GM12878 (cell line): ENCODE measurements at regions not wholly inside any gene's neighbourhood (a gene's known extent, or its start where the extent isn't known, plus 50 kb on each side); places are given as distances from the start of the nearest gene placed in this dataset.
"Not testable (repeated sequence)": the region's sequence is repeated elsewhere in the genome, so short reads cannot be mapped to it uniquely, and the experiment has no call there.

ENCODE experiments used
- ATAC-seq: fragments of 200-7000 bp; cut with Tn5 transposase; 3 replicates; pipeline ENCODE4 v1.9.1; 2020; ENCODE audit warnings: mild to moderate bottlenecking, moderate library complexity
- BruUV-seq: library from RNA; stranded (reverse); fragments of 400-500 nt; replicated peaks from 2 replicates; lab custom pipeline; 2021; lab: Mats Ljungman, UMichigan
- CTCF ChIA-PET: fragments of 300-600 bp; sonication (Branson Sonifier 250); formaldehyde crosslinking; extraction: SDS; loops from one replicate; lab custom pipeline; 2021; ENCODE audit warnings: inconsistent platforms; lab: Yijun Ruan, JAX
- POLR2A ChIA-PET: fragments of 350-600 bp; formaldehyde crosslinking; extraction: SDS; loops from one replicate; lab custom pipeline; 2021; ENCODE audit warnings: inconsistent platforms; lab: Charles Lee
- RAD21 ChIA-PET: fragments of 300-600 bp; sonication (Branson Sonifier 250); formaldehyde crosslinking; loops from one replicate; lab custom pipeline; 2023; ENCODE audit warnings: antibody characterized with exemption; ENCODE audit not compliant: unreplicated experiment; lab: Charles Lee
- SMC1A ChIA-PET: fragments of 300-600 bp; sonication (Branson Sonifier 250); formaldehyde crosslinking; loops from one replicate; lab custom pipeline; 2023; ENCODE audit not compliant: unreplicated experiment, uncharacterized antibody; lab: Charles Lee
- DNase-seq: peaks from one replicate; pipeline ENCODE4 v3.0.0-alpha.2; 2011; ENCODE audit warnings: low read depth, low spot score
- FAIRE-seq: peaks from 3 replicates; lab custom pipeline; 2011; peaks lifted over from hg19 to GRCh38; lab: Jason Lieb, UNC
- H2AFZ ChIP-seq: 2 replicates; pipeline ENCODE4 v1.6.0; 2011; ENCODE audit warnings: low read depth, low read length, control low read depth; ENCODE audit not compliant: control insufficient read depth
- H3K27ac ChIP-seq: 2 replicates; pipeline ENCODE4 v1.5.1; 2011; ENCODE audit warnings: control low read depth; ENCODE audit not compliant: control insufficient read depth, insufficient read depth
- H3K27me3 ChIP-seq, 2 experiments: replicated peaks in 1 of 2; 2 replicates each; pipeline versions ENCODE4 v1.6.0 to v1.6.1; 2011; ENCODE audit warnings: low read length in 1 of 2; ENCODE audit not compliant: control insufficient read depth in 2 of 2, insufficient read depth in 2 of 2
- H3K36me3 ChIP-seq, 2 experiments: 2 replicates each; pipeline ENCODE4 v1.5.1; 2011; ENCODE audit warnings: low read length in 1 of 2; ENCODE audit not compliant: control insufficient read depth in 2 of 2, insufficient read depth in 2 of 2
- H3K4me1 ChIP-seq: 2 replicates; pipeline ENCODE4 v1.6.1; 2011; ENCODE audit warnings: mild to moderate bottlenecking, low read length, moderate library complexity, mixed read lengths; ENCODE audit not compliant: control insufficient read depth, insufficient read depth
- H3K4me2 ChIP-seq: 2 replicates; pipeline ENCODE4 v1.6.0; 2011; ENCODE audit warnings: control low read depth; ENCODE audit not compliant: control insufficient read depth, insufficient read depth
- H3K4me3 ChIP-seq: fragments of 200-600 bp; sonication (generic); 2 replicates; pipeline ENCODE4 v1.5.1; 2016
- H3K79me2 ChIP-seq: 2 replicates; pipeline ENCODE4 v1.6.0; 2011; ENCODE audit warnings: low read length; ENCODE audit not compliant: control insufficient read depth, insufficient read depth
- H3K9ac ChIP-seq: 2 replicates; pipeline ENCODE4 v1.8.0; 2011; ENCODE audit warnings: low read length, control low read depth, mixed read lengths; ENCODE audit not compliant: control insufficient read depth, insufficient read depth
- H3K9me3 ChIP-seq: replicated peaks from 3 replicates; pipeline ENCODE4 v1.5.1; 2011; ENCODE audit warnings: mild to moderate bottlenecking, low read length; ENCODE audit not compliant: control insufficient read depth, insufficient read depth
- H4K20me1 ChIP-seq: 2 replicates; pipeline ENCODE4 v1.6.0; 2011; ENCODE audit not compliant: control insufficient read depth, insufficient read depth
- CEBPB ChIP-seq, 2 experiments: fragments of 150-350 bp in 1 of 2; IDR thresholded peaks; 2 replicates each; pipeline ENCODE4 v1.6.1; 2012 to 2014; ENCODE audit warnings: low read depth in 2 of 2, low read length in 2 of 2, borderline replicate concordance in 1 of 2, inconsistent platforms in 1 of 2
- POLR2AphosphoS5 ChIP-seq: IDR thresholded peaks from 2 replicates; pipeline ENCODE4 v1.6.1; 2011; ENCODE audit warnings: mild to moderate bottlenecking, low read length, inconsistent platforms
- SUZ12 ChIP-seq: fragments of 200-600 bp; sonication (generic); IDR thresholded peaks from one replicate; pipeline ENCODE4 v1.6.1; 2018; ENCODE audit warnings: antibody characterized with exemption, mild to moderate bottlenecking; ENCODE audit not compliant: unreplicated experiment
- WGBS: methylation state at CpG from one replicate; pipeline ENCODE4 v1.1.6; 2016; ENCODE audit warnings: low lambda C conversion rate; ENCODE audit not compliant: insufficient replicate concordance, insufficient coverage; ENCODE audit errors: missing lambda C conversion rate; 5-methylcytosine and 5-hydroxymethylcytosine counted together
- in situ Hi-C: fragments of 300-500 bp; cut with MboI; formaldehyde crosslinking; loops from 9 replicates; pipeline ENCODE4 v1.14.3; 2018; ENCODE audit warnings: mixed read lengths
- intact Hi-C: fragments of 100-400 bp; cut with micrococcal nuclease; formaldehyde crosslinking; loops from one replicate; pipeline ENCODE4 v1.14.2; 2022; ENCODE audit not compliant: unreplicated experiment

DNA sequence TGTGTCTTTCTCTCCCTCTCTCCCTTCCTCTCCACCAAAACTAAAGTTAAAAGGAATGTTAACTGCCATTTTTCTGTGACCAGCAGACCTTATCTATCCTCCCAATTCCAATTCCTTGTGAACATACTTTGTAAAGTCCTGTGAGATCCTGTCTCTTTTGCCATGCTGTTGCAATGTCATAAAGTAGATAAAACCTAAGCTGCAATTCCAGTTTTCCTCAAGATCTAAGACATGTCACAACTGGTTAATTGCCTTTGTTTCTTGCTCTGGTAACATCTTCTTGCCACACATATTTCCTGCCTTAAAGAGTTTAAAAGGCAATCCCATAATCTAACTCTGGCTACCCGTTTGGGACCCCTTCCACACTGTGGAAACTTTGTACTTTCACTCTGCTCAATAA is 188.7 kb downstream of the PYDC2 start:
- TF ChIP-seq POLR2AphosphoS5 (no peak), SUZ12 (no peak), CEBPB (IDR thresholded peaks at IDR 0.05; ENCODE audit: borderline replicate concordance in 1 of 2, low read depth in 2 of 2, low read length in 2 of 2) (no peak)
- no peaks in the 10 kb centered on the region for H3K9me3 ChIP-seq
- H2AFZ ChIP-seq = no peak overlapping the region
- in situ Hi-C loops (no loop called here), intact Hi-C loops (no loop called here)
- no peaks in the 10 kb centered on the region for H3K36me3 ChIP-seq
- H3K9ac ChIP-seq = no peak overlapping the region
- H3K27ac ChIP-seq = no peak overlapping the region
- H4K20me1 ChIP-seq = no peaks in the 10 kb centered on the region
- DNase-seq (no peak), FAIRE-seq (no peak), ATAC-seq (no peak)
- H3K4me2 ChIP-seq = no peak overlapping the region
- H3K27me3 ChIP-seq = no peaks in the 10 kb centered on the region
- no peaks in the 10 kb centered on the region for H3K79me2 ChIP-seq
- ChIA-PET RAD21 (no interaction called here), POLR2A (no interaction called here), SMC1A (interaction anchor here (2.0 kb wide), 1 partner anchor 28 kb away, joined by 4 read pairs; no protein-coding TSS in a partner anchor), CTCF (no interaction called here)
- no peaks in the 10 kb centered on the region for H3K4me1 ChIP-seq
- no peak overlapping the region for H3K4me3 ChIP-seq
- no TSS peak for BruUV-seq
- 0% methylated on average over 1 of the region's 1 CpG for WGBS

DNA sequence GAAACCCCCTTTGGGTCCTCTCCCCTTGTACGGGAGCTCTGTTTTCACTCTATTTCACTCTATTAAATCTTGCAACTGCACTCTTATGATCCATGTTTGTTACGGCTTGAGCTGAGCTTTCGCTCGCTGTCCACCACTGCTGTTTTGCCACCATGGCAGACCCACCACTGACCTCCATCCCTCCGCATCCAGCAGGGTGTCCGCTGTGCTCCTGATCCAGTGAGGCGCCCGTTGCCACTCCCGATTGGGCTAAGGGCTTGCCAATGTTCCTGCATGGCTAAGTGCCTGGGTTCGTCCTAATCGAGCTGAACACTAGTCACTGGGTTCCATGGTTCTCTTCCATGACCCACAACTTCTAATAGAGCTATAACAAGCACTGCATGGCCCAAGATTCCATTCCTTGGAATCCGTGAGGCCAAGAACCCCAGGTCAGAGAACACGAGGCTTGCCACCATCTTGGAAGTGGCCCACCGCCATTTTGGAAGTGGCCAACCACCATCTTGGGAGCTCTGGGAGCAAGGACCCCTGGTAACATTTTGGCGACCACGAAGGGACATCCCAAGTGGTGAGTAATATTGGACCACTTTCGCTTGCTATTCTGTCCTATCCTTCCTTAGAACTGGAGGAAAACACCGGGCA is 197.9 kb downstream of the PYDC2 start:
- H3K4me1 ChIP-seq, H3K4me3 ChIP-seq, POLR2A ChIA-PET, H3K4me2 ChIP-seq, SMC1A ChIA-PET, H3K27me3 ChIP-seq, H3K9ac ChIP-seq, H4K20me1 ChIP-seq, CTCF ChIA-PET, H3K9me3 ChIP-seq, H3K79me2 ChIP-seq, ATAC-seq, RAD21 ChIA-PET, in situ Hi-C loops, H3K36me3 ChIP-seq, H3K27ac ChIP-seq, FAIRE-seq, H2AFZ ChIP-seq, DNase-seq, BruUV-seq, intact Hi-C loops: not testable (repeated sequence)
- WGBS = 63% methylated on average over 18 of the region's 18 CpGs

DNA sequence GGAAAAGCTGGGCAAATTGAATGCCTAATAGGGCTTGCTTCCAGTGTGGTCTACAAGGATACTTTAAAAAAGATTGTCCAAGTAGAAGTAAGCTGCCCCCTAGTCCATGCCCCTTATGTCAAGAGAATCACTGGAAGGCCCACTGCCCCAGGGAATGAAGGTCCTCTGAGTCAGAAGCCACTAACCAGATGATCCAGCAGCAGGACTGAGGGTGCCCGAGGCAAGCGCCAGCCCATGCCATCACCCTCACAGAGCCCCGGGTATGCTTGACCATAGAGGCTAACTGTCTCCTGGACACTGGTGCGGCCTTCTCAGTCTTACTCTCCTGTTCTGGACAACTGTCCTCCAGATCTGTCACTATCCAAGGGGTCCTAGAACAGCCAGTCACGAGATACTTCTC is 201.2 kb downstream of the PYDC2 start:
- H3K9ac ChIP-seq, H3K27me3 ChIP-seq, H3K4me1 ChIP-seq, SMC1A ChIA-PET, ATAC-seq, H2AFZ ChIP-seq, CTCF ChIA-PET, H3K4me3 ChIP-seq, in situ Hi-C loops, H3K79me2 ChIP-seq, DNase-seq, intact Hi-C loops, FAIRE-seq, BruUV-seq, H3K4me2 ChIP-seq, H3K27ac ChIP-seq, H3K36me3 ChIP-seq, RAD21 ChIA-PET, POLR2A ChIA-PET, H3K9me3 ChIP-seq, H4K20me1 ChIP-seq: not testable (repeated sequence)
- whole genome bisulfite sequencing = 38% methylated on average over 5 of the region's 5 CpGs
